ENCODE measurements at regions not wholly inside any gene's neighbourhood (a gene's known extent, or its start where the extent isn't known, plus 50 kb on each side); places are given as distances from the start of the nearest gene placed in this dataset.
"Not testable (repeated sequence)": the region's sequence is repeated elsewhere in the genome, so short reads cannot be mapped to it uniquely, and the experiment has no call there.

GRCh38 chr6:155630085-155630484, 174.4 kb upstream of the NOX3 start:
- no peak for DNase-seq

GRCh38 chr6:155629652-155630051, 174.0 kb upstream of the NOX3 start:
- DNase-seq: no peak

- no peak for DNase-seq
Measured at GRCh38 chr6:155628306-155628705, 172.7 kb upstream of the NOX3 start.

GRCh38 chr6:155627722-155628212, 172.1 kb upstream of the NOX3 start:
- not testable (repeated sequence) for DNase-seq

GRCh38 chr6:155623450-155624178, 168.0 kb upstream of the NOX3 start:
- no peak for DNase-seq

GRCh38 chr6:155614606-155615005, 159.0 kb upstream of the NOX3 start:
- DNase-seq: no peak

- no peak for DNase-seq
Measured at GRCh38 chr6:155611742-155612141, 156.1 kb upstream of the NOX3 start.

- DNase-seq: no peak
Measured at GRCh38 chr6:155604991-155605390, 149.4 kb upstream of the NOX3 start.

GRCh38 chr6:155599561-155599960, 143.9 kb upstream of the NOX3 start:
- no peak for DNase-seq

GRCh38 chr6:155599160-155599559, 143.5 kb upstream of the NOX3 start:
- no peak for DNase-seq

GRCh38 chr6:155595284-155595683, 139.6 kb upstream of the NOX3 start:
- no peak for DNase-seq

GRCh38 chr6:155591741-155592140, 136.1 kb upstream of the NOX3 start:
- no peak for DNase-seq

- DNase-seq: no peak
Measured at GRCh38 chr6:155589190-155589589, 133.6 kb upstream of the NOX3 start.

- no peak for DNase-seq
Measured at GRCh38 chr6:155587817-155588216, 132.2 kb upstream of the NOX3 start.

GRCh38 chr6:155586090-155586489, 130.5 kb upstream of the NOX3 start:
- no peak for DNase-seq

- DNase-seq: no peak
Measured at GRCh38 chr6:155584006-155584405, 128.4 kb upstream of the NOX3 start.

- no peak for DNase-seq
Measured at GRCh38 chr6:155582016-155582991, 126.7 kb upstream of the NOX3 start.

GRCh38 chr6:155580904-155581303, 125.3 kb upstream of the NOX3 start:
- no peak for DNase-seq

GRCh38 chr6:155578251-155578650, 122.6 kb upstream of the NOX3 start:
- DNase-seq: no peak

GRCh38 chr6:155561966-155562364, 106.3 kb upstream of the NOX3 start:
- DNase-seq: no peak

- DNase-seq: no peak
Measured at GRCh38 chr6:155561257-155561965, 105.8 kb upstream of the NOX3 start.

GRCh38 chr6:155549928-155550327, 94.3 kb upstream of the NOX3 start:
- DNase-seq: no peak

Data from T-helper 9 cell (primary cell).